ENCODE measurements at regions not wholly inside any gene's neighbourhood (a gene's known extent, or its start where the extent isn't known, plus 50 kb on each side); places are given as distances from the start of the nearest gene placed in this dataset.

DNA sequence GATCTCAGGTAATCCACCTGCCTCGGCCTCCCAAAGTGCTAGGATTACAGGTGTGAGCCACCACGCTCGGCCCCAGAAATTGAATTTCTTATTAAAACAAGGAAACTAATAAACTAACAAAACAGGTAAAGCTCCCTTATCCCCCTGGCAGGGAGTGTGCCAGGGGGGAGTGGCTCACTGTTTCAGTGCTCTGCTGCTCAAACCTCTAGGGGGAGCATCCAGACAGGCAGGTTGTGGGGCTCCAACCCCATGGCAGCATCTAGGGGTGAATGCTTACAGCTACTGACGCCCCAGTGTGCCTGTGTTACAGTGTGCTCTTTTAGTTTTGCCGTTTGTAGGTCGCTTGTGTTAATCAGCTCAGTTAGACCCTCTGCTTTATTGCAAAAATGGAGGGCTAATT is 605.0 kb downstream of the GABRG1 start:
- TF ChIP-seq, protein P1, sequence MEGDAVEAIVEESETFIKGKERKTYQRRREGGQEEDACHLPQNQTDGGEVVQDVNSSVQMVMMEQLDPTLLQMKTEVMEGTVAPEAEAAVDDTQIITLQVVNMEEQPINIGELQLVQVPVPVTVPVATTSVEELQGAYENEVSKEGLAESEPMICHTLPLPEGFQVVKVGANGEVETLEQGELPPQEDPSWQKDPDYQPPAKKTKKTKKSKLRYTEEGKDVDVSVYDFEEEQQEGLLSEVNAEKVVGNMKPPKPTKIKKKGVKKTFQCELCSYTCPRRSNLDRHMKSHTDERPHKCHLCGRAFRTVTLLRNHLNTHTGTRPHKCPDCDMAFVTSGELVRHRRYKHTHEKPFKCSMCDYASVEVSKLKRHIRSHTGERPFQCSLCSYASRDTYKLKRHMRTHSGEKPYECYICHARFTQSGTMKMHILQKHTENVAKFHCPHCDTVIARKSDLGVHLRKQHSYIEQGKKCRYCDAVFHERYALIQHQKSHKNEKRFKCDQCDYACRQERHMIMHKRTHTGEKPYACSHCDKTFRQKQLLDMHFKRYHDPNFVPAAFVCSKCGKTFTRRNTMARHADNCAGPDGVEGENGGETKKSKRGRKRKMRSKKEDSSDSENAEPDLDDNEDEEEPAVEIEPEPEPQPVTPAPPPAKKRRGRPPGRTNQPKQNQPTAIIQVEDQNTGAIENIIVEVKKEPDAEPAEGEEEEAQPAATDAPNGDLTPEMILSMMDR (IDR thresholded peaks at IDR 0.05), result no peak
- TF ChIP-seq POLR2A (IDR thresholded peaks at IDR 0.05), result no peak
- TF ChIP-seq POLR2AphosphoS5 (IDR thresholded peaks at IDR 0.05), result no peak
